Lung (tissue), 11 donors: ENCODE measurements at regions not wholly inside any gene's neighbourhood (a gene's known extent, or its start where the extent isn't known, plus 50 kb on each side); places are given as distances from the start of the nearest gene placed in this dataset.

Experiments
- ATAC-seq: fragments of 200-7000 bp; cut with Tn5 transposase; one replicate; pipeline ENCODE4 v1.9.1; 2020; ENCODE audit warnings: moderate number of reproducible peaks; ENCODE audit not compliant: insufficient read depth, low FRiP score
- DNase-seq, 3 donors: peaks; one replicate each; pipeline ENCODE4 v3.0.0-alpha.2; 2013 to 2017
- H3K27ac ChIP-seq, 2 donors: one replicate each; pipeline ENCODE4 v1.5.1; 2013; ENCODE audit warnings: mild to moderate bottlenecking in 2 of 2, moderate library complexity in 2 of 2, control low read depth in 1 of 2, inconsistent platforms in 1 of 2, low read depth in 1 of 2, low read length in 1 of 2
- H3K27me3 ChIP-seq, 3 donors: one replicate each; pipeline ENCODE4 v1.5.1; 2013; ENCODE audit warnings: low read length in 2 of 3; ENCODE audit not compliant: control insufficient read depth in 3 of 3, insufficient read depth in 3 of 3
- H3K36me3 ChIP-seq, 4 donors: one replicate each; pipeline ENCODE4 v1.5.1; 2013; ENCODE audit warnings: low read length in 4 of 4, mild to moderate bottlenecking in 1 of 4, moderate library complexity in 1 of 4; ENCODE audit not compliant: control insufficient read depth in 4 of 4, insufficient read depth in 4 of 4
- H3K4me1 ChIP-seq, 5 donors: one replicate each; pipeline ENCODE4 v1.5.1; 2013; ENCODE audit warnings: low read length in 5 of 5, mild to moderate bottlenecking in 2 of 5, moderate library complexity in 1 of 5; ENCODE audit not compliant: control insufficient read depth in 5 of 5, insufficient read depth in 5 of 5
- H3K4me3 ChIP-seq: one replicate; pipeline ENCODE4 v1.5.1; 2013; ENCODE audit warnings: mild to moderate bottlenecking, control low read depth, moderate library complexity
- H3K9ac ChIP-seq, 2 donors: one replicate each; pipeline ENCODE4 v1.5.1; 2013; ENCODE audit warnings: low read length in 2 of 2, control low read depth in 1 of 2; ENCODE audit not compliant: insufficient read depth in 1 of 2
- H3K9me3 ChIP-seq, 4 donors: one replicate each; pipeline ENCODE4 v1.5.1; 2013; ENCODE audit warnings: low read length in 3 of 4, mild to moderate bottlenecking in 1 of 4, moderate library complexity in 1 of 4; ENCODE audit not compliant: control insufficient read depth in 4 of 4, insufficient read depth in 3 of 4
- WGBS, 2 donors: extraction: QIAGEN DNeasy Blood & Tissue Kit; methylation state at CpG; one replicate each; pipeline ENCODE4 v1.1.7; 2013; 5-methylcytosine and 5-hydroxymethylcytosine counted together
- TF ChIP-seq, protein P1 (sequence below): IDR thresholded peaks from 2 replicates; pipeline ENCODE4 v1.5.1; 2012; ENCODE audit warnings: mild to moderate bottlenecking; ENCODE audit errors: control extremely low read depth, extremely low read depth
- donor health status: control.
- donor health status: control.
- donor health status: Bipolar disorder and iron deficiency.
- donor health status: healthy.
- donor health status: DM: yes; HTN: yes; CAD: no.

- H3K4me3 ChIP-seq: no peak overlapping the region
Measured at GRCh38 chr4:144300616-144301015, 160.1 kb upstream of the GYPA start.

GRCh38 chr4:144302704-144303536 lies 162.4 kb upstream of the GYPA start:
- no peaks in the 10 kb centered on the region for H3K36me3 ChIP-seq
- ATAC-seq (no peak), DNase-seq (peak; percentile 58 to 70 (median 59))
- WGBS, 2 donors: 69 to 70% methylated on average over 7 of the region's 7 CpGs
- H3K9me3 ChIP-seq: peaks cover 0 to 3% (median 0%) of the 10 kb centered on the region in 4 donors
- no peak overlapping the region for H3K4me3 ChIP-seq
- H3K27me3 ChIP-seq: no peaks in the 10 kb centered on the region
- H3K27ac ChIP-seq: no peak overlapping the region
- TF ChIP-seq, protein P1, sequence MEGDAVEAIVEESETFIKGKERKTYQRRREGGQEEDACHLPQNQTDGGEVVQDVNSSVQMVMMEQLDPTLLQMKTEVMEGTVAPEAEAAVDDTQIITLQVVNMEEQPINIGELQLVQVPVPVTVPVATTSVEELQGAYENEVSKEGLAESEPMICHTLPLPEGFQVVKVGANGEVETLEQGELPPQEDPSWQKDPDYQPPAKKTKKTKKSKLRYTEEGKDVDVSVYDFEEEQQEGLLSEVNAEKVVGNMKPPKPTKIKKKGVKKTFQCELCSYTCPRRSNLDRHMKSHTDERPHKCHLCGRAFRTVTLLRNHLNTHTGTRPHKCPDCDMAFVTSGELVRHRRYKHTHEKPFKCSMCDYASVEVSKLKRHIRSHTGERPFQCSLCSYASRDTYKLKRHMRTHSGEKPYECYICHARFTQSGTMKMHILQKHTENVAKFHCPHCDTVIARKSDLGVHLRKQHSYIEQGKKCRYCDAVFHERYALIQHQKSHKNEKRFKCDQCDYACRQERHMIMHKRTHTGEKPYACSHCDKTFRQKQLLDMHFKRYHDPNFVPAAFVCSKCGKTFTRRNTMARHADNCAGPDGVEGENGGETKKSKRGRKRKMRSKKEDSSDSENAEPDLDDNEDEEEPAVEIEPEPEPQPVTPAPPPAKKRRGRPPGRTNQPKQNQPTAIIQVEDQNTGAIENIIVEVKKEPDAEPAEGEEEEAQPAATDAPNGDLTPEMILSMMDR: no peak
- H3K4me1 ChIP-seq: peaks cover 0 to 5% (median 0%) of the 10 kb centered on the region in 5 donors
- no peak overlapping the region for H3K9ac ChIP-seq

More at GRCh38 chr4:144300616-144301015, 160.1 kb upstream of the GYPA start:
- no peaks in the 10 kb centered on the region for H3K36me3 ChIP-seq
- H3K9me3 ChIP-seq: peaks cover 0 to 3% (median 0%) of the 10 kb centered on the region in 4 donors
- H3K27ac ChIP-seq: no peak overlapping the region
- TF ChIP-seq, protein P1: no peak
- H3K4me1 ChIP-seq: peaks cover 0 to 5% (median 0%) of the 10 kb centered on the region in 5 donors
- 70 to 81% methylated on average over 2 of the region's 2 CpGs for WGBS, 2 donors
- no peaks in the 10 kb centered on the region for H3K27me3 ChIP-seq
- no peak for DNase-seq
- H3K9ac ChIP-seq: no peak overlapping the region
- ATAC-seq: no peak

GRCh38 chr4:144304025-144304424 lies 163.5 kb upstream of the GYPA start:
- no peak overlapping the region for H3K9ac ChIP-seq
- H3K4me3 ChIP-seq: no peak overlapping the region
- no peak for DNase-seq
- WGBS, 2 donors: 88 to 92% methylated on average over 2 of the region's 2 CpGs
- no peak overlapping the region for H3K27ac ChIP-seq
- peaks cover 0 to 3% (median 0%) of the 10 kb centered on the region in 4 donors for H3K9me3 ChIP-seq
- H3K36me3 ChIP-seq: no peaks in the 10 kb centered on the region
- TF ChIP-seq, protein P1: no peak
- H3K27me3 ChIP-seq: no peaks in the 10 kb centered on the region
- no peak for ATAC-seq
- no peaks in the 10 kb centered on the region for H3K4me1 ChIP-seq
